Right cardiac atrium (tissue), 5 donors: ENCODE measurements at regions not wholly inside any gene's neighbourhood (a gene's known extent, or its start where the extent isn't known, plus 50 kb on each side); places are given as distances from the start of the nearest gene placed in this dataset.

Source experiments
- ATAC-seq, 2 donors: fragments of 200-7000 bp; cut with Tn5 transposase; one replicate each; pipeline versions ENCODE4 v1.8.0 to v1.9.1; 2020; ENCODE audit warnings: moderate library complexity in 2 of 2, mild to moderate bottlenecking in 1 of 2
- DNase-seq, 3 donors: peaks; one replicate each; pipeline ENCODE4 v3.0.0-alpha.2; 2020
- H3K27ac ChIP-seq: one replicate; pipeline ENCODE4 v1.5.1; 2013; ENCODE audit warnings: mild to moderate bottlenecking, low read length, control low read depth, moderate library complexity
- H3K27me3 ChIP-seq: one replicate; pipeline ENCODE4 v1.6.1; 2013; ENCODE audit not compliant: control insufficient read depth, insufficient read depth
- H3K4me1 ChIP-seq: one replicate; pipeline ENCODE4 v1.6.1; 2013; ENCODE audit warnings: low read length; ENCODE audit not compliant: control insufficient read depth, insufficient read depth
- H3K4me3 ChIP-seq: one replicate; pipeline ENCODE4 v1.5.1; 2013; ENCODE audit warnings: low read length, control low read depth
- H3K9me3 ChIP-seq: one replicate; pipeline ENCODE4 v1.6.1; 2013; ENCODE audit warnings: low read length; ENCODE audit not compliant: control insufficient read depth
- WGBS: extraction: QIAGEN DNeasy Blood & Tissue Kit; methylation state at CpG from one replicate; pipeline ENCODE4 v1.1.7; 2013; 5-methylcytosine and 5-hydroxymethylcytosine counted together
- intact Hi-C, 4 donors: fragments of 100-400 bp; cut with DNase I; formaldehyde crosslinking; loops; one replicate each; pipeline versions ENCODE4 v1.11.0 to v1.14.0; 2022 to 2023
- donor health status: healthy with polysubstance abuse.
- donor health status: DM: no; HTN: yes; CAD: no.
- donor health status: DM: no; HTN: no; CAD: no.
- donor health status: DM: no; HTN: yes; CAD: no; lungs with severe emphysema.
- donor health status: DM: yes; HTN: yes; CAD: no.

DNA sequence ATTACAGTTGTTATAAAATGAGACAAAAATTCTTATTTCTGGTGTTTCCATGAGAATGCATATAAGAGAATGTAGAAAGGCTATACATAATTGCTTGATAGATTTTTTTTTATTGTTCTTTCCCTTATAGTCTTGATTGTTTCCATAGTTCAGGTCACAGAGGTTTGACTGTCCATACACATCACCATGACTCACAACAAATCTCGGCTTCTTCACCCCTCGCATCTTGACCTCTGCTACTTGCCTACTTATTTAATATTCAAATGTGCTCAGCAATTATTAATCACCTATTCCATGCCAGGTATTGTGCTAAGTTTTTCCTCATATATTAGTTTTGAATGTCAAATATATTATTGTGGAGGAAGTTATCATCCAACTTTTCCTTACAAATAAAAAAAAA lies 789.6 kb downstream of the RNF144A start:
- ATAC-seq (no peak), DNase-seq (no peak)
- WGBS, result 96% methylated on average over 2 of the region's 2 CpGs
- no peak overlapping the region for H3K27ac ChIP-seq
- H3K9me3 ChIP-seq, result no peaks in the 10 kb centered on the region
- no peak overlapping the region for H3K4me3 ChIP-seq
- no peaks in the 10 kb centered on the region for H3K27me3 ChIP-seq
- intact Hi-C loops, result no loop called here
- no peaks in the 10 kb centered on the region for H3K4me1 ChIP-seq

DNA sequence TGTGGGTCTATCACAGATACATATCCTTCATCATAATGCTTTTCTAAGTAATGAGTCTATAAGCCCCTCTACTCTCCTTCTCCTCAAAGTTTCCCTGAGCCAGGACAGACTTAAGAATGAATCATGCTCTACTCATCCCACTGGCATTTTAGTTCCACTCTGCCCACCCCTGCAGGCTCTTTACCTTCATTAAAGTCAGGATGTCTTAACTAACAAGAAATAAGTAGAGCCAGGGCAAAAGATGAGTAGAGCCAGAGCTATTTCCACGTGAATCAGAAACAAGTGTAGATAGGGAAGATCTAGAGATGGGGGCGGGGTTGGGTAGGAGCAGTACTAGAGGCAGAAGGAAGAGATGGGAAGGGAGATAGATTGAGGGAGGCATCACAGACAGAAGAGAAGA lies 790.5 kb downstream of the RNF144A start:
- DNase-seq, result no peak
- H3K27ac ChIP-seq, result no peak overlapping the region
- H3K9me3 ChIP-seq, result no peaks in the 10 kb centered on the region
- intact Hi-C loops, result no loop called here
- H3K4me3 ChIP-seq, result no peak overlapping the region
- ATAC-seq, result no peak
- H3K27me3 ChIP-seq, result no peaks in the 10 kb centered on the region
- 85% methylated on average over 2 of the region's 2 CpGs for WGBS
- no peaks in the 10 kb centered on the region for H3K4me1 ChIP-seq

DNA sequence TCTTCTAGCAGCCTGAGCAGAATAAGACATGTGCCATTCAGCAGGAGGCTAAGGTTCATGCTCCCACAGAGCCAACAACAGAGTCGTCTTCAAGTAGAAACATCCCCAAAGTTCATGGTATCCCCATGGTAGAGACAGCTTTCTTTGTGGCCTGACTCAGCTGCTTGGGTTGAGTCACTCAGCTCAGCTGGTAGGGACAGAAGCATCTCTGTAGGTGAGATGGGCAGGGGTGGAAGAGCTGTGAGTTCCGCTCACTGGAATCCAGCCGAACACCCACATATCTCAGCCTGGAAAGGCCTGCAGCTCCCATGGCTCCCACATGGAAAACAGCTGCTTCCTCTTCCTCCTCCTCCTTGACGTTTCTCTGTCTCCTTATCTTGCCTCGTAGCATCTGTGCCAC lies 792.7 kb downstream of the RNF144A start:
- H3K4me1 ChIP-seq, result no peaks in the 10 kb centered on the region
- H3K9me3 ChIP-seq, result no peaks in the 10 kb centered on the region
- DNase-seq, result no peak
- intact Hi-C loops, result no loop called here
- WGBS, result 55% methylated on average over 5 of the region's 5 CpGs
- no peak overlapping the region for H3K27ac ChIP-seq
- no peaks in the 10 kb centered on the region for H3K27me3 ChIP-seq
- no peak for ATAC-seq
- no peak overlapping the region for H3K4me3 ChIP-seq

DNA sequence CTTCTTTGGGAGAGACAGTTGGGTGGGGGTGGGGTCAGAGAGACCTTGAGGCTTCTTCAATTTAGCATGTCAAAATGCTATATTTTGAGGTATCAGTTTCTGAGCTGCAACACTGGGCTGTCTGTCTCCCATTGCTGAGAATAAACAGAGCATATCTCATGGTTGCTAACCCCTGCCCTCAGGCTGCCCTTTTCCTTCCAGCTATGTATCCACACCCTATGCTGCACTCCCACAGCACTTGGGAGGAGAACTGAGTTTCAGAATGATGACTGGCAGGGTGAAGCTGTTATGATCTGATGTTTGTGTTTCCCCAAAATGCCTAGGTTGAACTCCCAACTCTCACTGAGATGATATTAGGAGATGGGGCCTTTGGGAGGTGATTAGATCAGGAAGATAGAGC lies 794.0 kb downstream of the RNF144A start:
- ATAC-seq (no peak), DNase-seq (no peak)
- Histone ChIP-seq H3K9me3 (no peaks in the 10 kb centered on the region), H3K4me3 (no peak overlapping the region), H3K4me1 (no peaks in the 10 kb centered on the region), H3K27ac (no peak overlapping the region), H3K27me3 (no peaks in the 10 kb centered on the region)
- intact Hi-C loops, result no loop called here

DNA sequence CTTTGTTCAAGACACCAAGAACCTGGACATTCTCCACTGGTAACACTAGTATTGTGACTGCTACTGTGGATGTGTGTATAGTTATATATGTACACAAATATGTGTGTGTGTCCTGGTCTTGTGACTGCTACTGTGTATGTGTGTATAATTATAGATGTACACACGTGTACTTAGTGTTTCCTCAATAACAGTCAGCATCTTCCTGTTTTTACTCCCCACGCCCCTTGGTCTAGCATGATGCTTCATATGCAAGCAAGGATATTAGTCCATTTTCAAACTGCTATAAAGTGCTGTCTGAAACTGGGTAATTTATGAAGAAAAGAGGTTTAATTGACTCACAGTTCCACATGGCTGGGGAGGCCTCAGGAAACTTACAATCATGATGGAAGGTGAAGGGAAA lies 802.7 kb downstream of the RNF144A start:
- WGBS, result 76% methylated on average over 2 of the region's 2 CpGs
- no peak overlapping the region for H3K4me3 ChIP-seq
- intact Hi-C loops, result loop anchor here in 1 of 4 donors (10.0 kb wide), 1 partner anchor 965 kb away; the partner anchor contains the start of gene ID2
- ATAC-seq (no peak), DNase-seq (no peak)
- no peaks in the 10 kb centered on the region for H3K27me3 ChIP-seq
- no peaks in the 10 kb centered on the region for H3K9me3 ChIP-seq
- H3K4me1 ChIP-seq, result no peaks in the 10 kb centered on the region
- no peak overlapping the region for H3K27ac ChIP-seq

DNA sequence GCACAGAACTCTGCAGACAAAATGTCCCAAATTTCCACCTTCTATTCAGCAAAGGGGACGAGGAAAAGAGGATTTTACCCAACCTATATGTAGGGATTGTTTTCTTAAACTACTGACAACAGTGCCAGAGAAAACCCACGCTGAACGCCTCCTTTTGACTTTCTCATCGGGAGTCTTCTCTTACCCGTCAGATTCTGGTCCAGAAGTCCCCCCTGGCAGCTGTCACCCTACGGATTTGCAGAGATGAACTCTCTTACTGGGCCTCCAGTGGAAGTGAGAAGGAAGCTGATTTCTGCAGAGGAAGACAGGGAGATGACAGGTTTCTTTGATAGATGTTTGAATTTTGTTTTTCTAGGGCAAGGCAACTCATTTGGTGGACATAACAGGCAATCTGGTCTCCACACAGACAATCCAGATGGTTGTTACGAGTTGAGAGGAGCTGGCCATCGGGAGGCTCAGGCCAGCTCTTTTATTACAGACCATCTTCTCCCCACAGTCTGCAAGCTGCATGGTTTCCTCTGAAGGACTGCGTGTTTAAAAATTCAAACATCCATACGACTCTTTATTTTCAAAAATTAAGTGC lies 804.3 kb downstream of the RNF144A start:
- intact Hi-C loops, result loop anchor here in 1 of 4 donors (10.0 kb wide), 1 partner anchor 963 kb away; the partner anchor contains the start of gene ID2
- no peak for DNase-seq
- Histone ChIP-seq H3K27ac (no peak overlapping the region), H3K9me3 (no peaks in the 10 kb centered on the region), H3K27me3 (no peaks in the 10 kb centered on the region), H3K4me3 (no peak overlapping the region), H3K4me1 (no peaks in the 10 kb centered on the region)
- ATAC-seq, result no peak
- 71% methylated on average over 10 of the region's 10 CpGs for WGBS

DNA sequence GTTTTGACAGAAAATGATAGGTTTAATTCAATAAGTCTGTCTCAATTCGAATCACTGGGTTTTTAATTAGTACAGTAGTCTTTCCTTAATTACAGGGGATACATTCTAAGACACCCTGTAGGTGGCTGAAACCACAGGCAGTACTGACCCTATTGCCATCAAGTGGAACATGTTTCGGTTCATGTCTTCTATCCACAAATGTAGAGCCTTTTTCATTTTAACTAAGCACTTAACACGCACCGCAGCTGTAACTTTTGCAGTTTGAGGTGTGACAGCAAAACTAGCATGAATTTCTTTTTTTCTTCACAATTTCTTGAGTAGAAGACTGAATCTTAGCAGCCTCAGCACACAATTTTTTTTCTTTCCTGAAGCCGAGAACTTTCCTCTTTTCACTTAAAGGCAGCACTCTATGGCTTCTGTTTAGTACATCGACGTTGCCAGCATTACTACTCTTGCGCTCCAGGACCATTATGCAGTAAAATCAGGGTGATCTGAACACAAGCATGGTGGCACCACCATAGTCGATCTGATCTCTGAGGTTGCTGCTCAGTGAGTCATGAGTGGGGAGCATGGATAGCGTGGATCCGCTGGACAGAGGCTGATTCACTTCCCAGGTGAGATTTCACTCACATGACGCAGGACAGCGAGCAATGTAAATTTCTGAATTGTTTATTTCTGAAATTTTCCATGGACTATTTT lies 805.1 kb downstream of the RNF144A start:
- Histone ChIP-seq H3K27me3 (no peaks in the 10 kb centered on the region), H3K27ac (no peak overlapping the region), H3K9me3 (no peaks in the 10 kb centered on the region), H3K4me3 (no peak overlapping the region), H3K4me1 (no peaks in the 10 kb centered on the region)
- no peak for DNase-seq
- 95% methylated on average over 13 of the region's 13 CpGs for WGBS
- no peak for ATAC-seq
- intact Hi-C loops, result loop anchor here in 1 of 4 donors (10.0 kb wide), 1 partner anchor 962 kb away; the partner anchor contains the start of gene ID2

DNA sequence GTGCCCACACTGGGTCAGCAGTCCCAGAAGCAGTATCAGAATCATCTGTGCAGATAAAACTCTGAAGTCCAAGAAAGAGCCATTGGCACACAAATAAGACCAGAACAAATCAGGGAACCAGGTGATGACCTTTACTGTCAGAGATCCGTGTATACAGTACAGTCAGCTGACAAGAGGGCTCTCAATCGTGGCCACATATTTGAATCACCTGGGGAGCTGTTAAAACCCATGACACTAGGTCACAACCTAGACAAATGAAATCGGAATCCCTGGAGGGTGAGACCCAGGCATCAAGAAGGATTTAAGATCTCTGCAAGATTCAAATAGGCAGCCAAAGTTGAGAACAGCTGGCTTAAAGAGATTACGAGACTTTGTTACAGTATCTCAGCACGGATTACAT lies 807.1 kb downstream of the RNF144A start:
- DNase-seq (no peak), ATAC-seq (no peak)
- Histone ChIP-seq H3K27ac (no peak overlapping the region), H3K9me3 (no peaks in the 10 kb centered on the region), H3K4me3 (no peak overlapping the region), H3K27me3 (no peaks in the 10 kb centered on the region), H3K4me1 (no peaks in the 10 kb centered on the region)
- 75% methylated on average over 5 of the region's 5 CpGs for WGBS
- intact Hi-C loops, result loop anchor here in 1 of 4 donors (10.0 kb wide), 1 partner anchor 960 kb away; the partner anchor contains the start of gene ID2

DNA sequence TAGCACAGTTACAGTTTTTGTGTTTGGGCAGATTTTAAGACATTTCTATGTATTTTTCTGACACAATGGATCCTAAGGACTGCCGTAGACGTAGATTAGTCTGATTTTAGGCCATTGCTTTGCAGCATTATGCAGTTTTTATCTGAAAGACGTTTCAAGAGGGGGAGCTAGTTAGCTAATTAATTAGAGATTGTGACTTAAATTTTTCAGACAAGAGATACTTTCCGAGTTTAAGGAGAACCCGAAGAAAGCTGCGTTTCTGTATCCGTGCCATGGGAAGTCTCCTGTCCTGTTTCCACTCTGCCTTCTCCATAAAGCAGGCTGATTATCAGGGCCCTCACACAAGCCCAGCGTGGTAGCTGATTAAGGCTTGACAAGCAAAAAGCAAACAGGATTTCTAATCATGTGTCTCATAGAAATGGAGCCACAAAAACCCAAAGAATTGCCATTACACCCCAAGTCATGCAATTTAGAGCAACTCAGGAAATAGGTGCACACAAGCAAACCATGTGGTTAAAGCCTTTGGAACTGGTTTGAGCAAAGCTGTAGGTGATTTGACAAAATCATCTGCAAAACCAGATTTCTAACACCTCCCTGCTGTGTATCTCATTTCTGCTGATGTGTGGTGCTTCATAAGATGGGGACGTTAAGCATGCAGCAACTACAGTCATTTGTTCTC lies 808.1 kb downstream of the RNF144A start:
- ATAC-seq (peak in 1 of 2 donors; percentile 31), DNase-seq (no peak)
- 24% methylated on average over 9 of the region's 9 CpGs for WGBS
- intact Hi-C loops, result loop anchor here in 1 of 4 donors (10.0 kb wide), 1 partner anchor 959 kb away; the partner anchor contains the start of gene ID2
- no peak overlapping the region for H3K27ac ChIP-seq
- no peaks in the 10 kb centered on the region for H3K4me1 ChIP-seq
- H3K9me3 ChIP-seq, result no peaks in the 10 kb centered on the region
- H3K27me3 ChIP-seq, result no peaks in the 10 kb centered on the region
- no peak overlapping the region for H3K4me3 ChIP-seq

DNA sequence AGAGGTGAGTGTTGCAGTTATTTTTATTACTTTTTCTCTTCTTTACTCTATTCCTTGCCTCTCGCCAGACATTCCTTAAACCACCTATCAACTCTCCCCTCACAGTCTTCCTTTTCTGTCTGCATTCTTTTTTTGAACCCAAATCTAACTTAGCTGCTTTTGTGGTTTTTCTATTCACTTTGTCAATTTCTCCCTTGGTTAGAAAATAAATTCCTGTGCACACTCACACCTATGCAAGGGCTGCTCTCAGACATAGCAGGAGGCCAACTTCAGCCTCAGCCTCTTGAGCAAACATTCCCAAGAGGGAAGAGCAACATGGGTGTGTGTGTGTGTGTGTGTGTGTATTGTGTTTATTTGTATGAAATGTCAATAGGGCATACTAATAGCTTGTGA lies 808.6 kb downstream of the RNF144A start:
- Histone ChIP-seq H3K27me3 (no peaks in the 10 kb centered on the region), H3K27ac (no peak overlapping the region), H3K4me3 (no peak overlapping the region), H3K9me3 (no peaks in the 10 kb centered on the region), H3K4me1 (no peaks in the 10 kb centered on the region)
- ATAC-seq (no peak), DNase-seq (no peak)
- 96% methylated on average over 1 of the region's 1 CpG for WGBS
- intact Hi-C loops, result loop anchor here in 1 of 4 donors (10.0 kb wide), 1 partner anchor 959 kb away; the partner anchor contains the start of gene ID2

DNA sequence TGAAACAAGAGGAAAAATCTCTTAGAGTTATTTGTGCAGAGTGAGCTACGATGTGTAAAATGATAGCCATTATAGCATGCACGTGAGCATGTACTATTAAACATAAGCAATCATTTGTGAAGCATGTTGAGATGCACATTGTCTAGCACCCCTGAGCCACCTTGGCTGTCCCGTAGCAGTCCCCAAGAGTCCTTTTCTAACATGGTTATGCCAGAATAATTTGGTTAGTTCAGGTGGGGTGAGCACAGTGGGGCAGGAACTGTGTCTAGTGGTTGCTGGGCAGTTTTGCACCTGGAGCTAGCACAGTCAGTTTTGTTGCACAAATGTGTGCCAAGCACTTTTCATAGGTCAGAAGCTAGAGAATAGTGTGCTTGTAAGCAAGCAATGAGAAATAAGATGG lies 809.8 kb downstream of the RNF144A start:
- Histone ChIP-seq H3K27me3 (no peaks in the 10 kb centered on the region), H3K9me3 (no peaks in the 10 kb centered on the region), H3K27ac (no peak overlapping the region), H3K4me1 (no peaks in the 10 kb centered on the region), H3K4me3 (no peak overlapping the region)
- no peak for ATAC-seq
- no peak for DNase-seq
- intact Hi-C loops, result loop anchor here in 1 of 4 donors (10.0 kb wide), 1 partner anchor 958 kb away; the partner anchor contains the start of gene ID2
- 96% methylated on average over 3 of the region's 3 CpGs for WGBS
